ENCODE measurements at regions not wholly inside any gene's neighbourhood (a gene's known extent, or its start where the extent isn't known, plus 50 kb on each side); places are given as distances from the start of the nearest gene placed in this dataset.

GRCh38 chr4:58475097-58475496 lies 1364.9 kb upstream of the IGFBP7 start:
- Histone ChIP-seq H3K4me2 (ENCODE audit: low read length) (no peak overlapping the region), H3K36me3 (ENCODE audit: insufficient read depth, low read length) (no peaks in the 10 kb centered on the region), H2AFZ (ENCODE audit: low read depth, low read length) (no peak overlapping the region), H3K79me2 (replicated peaks; ENCODE audit: insufficient read depth, low read length) (no peaks in the 10 kb centered on the region), H3K9ac (ENCODE audit: low read length) (no peak overlapping the region), H3K4me3 (ENCODE audit: low read length) (no peak overlapping the region), H3K9me2 (ENCODE audit: insufficient read depth, low read length) (no peaks in the 10 kb centered on the region), H3K27ac (ENCODE audit: low read length) (no peak overlapping the region), H3K27me3 (ENCODE audit: insufficient read depth, low read depth, low read length) (no peaks in the 10 kb centered on the region), H3F3A (ENCODE audit: insufficient read depth, low read length, poor library complexity, severe bottlenecking) (no peaks in the 10 kb centered on the region), H3K9me3 (ENCODE audit: low read length) (no peaks in the 10 kb centered on the region), H4K20me1 (ENCODE audit: insufficient read depth) (no peaks in the 10 kb centered on the region)
- TF ChIP-seq REST (IDR thresholded peaks at IDR 0.05; ENCODE audit: borderline replicate concordance): no peak
- no peak for TF ChIP-seq MXI1 (conservative IDR thresholded peaks at IDR 0.05; ENCODE audit: poor library complexity, severe bottlenecking)
- no peak for TF ChIP-seq RAD21 (conservative IDR thresholded peaks at IDR 0.05)
- no peak for TF ChIP-seq EP300 (conservative IDR thresholded peaks at IDR 0.05; ENCODE audit: poor library complexity, severe bottlenecking)
- TF ChIP-seq TAF1 (IDR thresholded peaks at IDR 0.05; ENCODE audit: low read depth): no peak
- no peak for TF ChIP-seq CTCF (IDR thresholded peaks at IDR 0.05; ENCODE audit: poor library complexity, severe bottlenecking)
- no peak for TF ChIP-seq POLR2AphosphoS5 (IDR thresholded peaks at IDR 0.05)
- TF ChIP-seq SMC3 (conservative IDR thresholded peaks at IDR 0.05; ENCODE audit: poor library complexity): no peak
- no peak for TF ChIP-seq EZH2 (IDR thresholded peaks at IDR 0.05; ENCODE audit: borderline replicate concordance, insufficient read depth, low read length, poor library complexity, severe bottlenecking)

GRCh38 chr4:58465031-58465430 lies 1354.8 kb upstream of the IGFBP7 start:
- no peak overlapping the region for H3K4me2 ChIP-seq (ENCODE audit: low read length)
- H3K79me2 ChIP-seq (replicated peaks; ENCODE audit: insufficient read depth, low read length): no peaks in the 10 kb centered on the region
- H3K27me3 ChIP-seq (ENCODE audit: insufficient read depth, low read depth, low read length): no peaks in the 10 kb centered on the region
- no peaks in the 10 kb centered on the region for H4K20me1 ChIP-seq (ENCODE audit: insufficient read depth)
- no peaks in the 10 kb centered on the region for H3K9me2 ChIP-seq (ENCODE audit: insufficient read depth, low read length)
- no peak overlapping the region for H3K9ac ChIP-seq (ENCODE audit: low read length)
- no peak overlapping the region for H3K27ac ChIP-seq (ENCODE audit: low read length)
- TF ChIP-seq EZH2 (IDR thresholded peaks at IDR 0.05; ENCODE audit: borderline replicate concordance, insufficient read depth, low read length, poor library complexity, severe bottlenecking) (no peak), CTCF (IDR thresholded peaks at IDR 0.05; ENCODE audit: poor library complexity, severe bottlenecking) (no peak), POLR2AphosphoS5 (IDR thresholded peaks at IDR 0.05) (no peak), REST (IDR thresholded peaks at IDR 0.05; ENCODE audit: borderline replicate concordance) (no peak), EP300 (conservative IDR thresholded peaks at IDR 0.05; ENCODE audit: poor library complexity, severe bottlenecking) (no peak), RAD21 (conservative IDR thresholded peaks at IDR 0.05) (no peak), TAF1 (IDR thresholded peaks at IDR 0.05; ENCODE audit: low read depth) (no peak), SMC3 (conservative IDR thresholded peaks at IDR 0.05; ENCODE audit: poor library complexity) (no peak), MXI1 (conservative IDR thresholded peaks at IDR 0.05; ENCODE audit: poor library complexity, severe bottlenecking) (no peak)
- H3K9me3 ChIP-seq (ENCODE audit: low read length): no peaks in the 10 kb centered on the region
- H2AFZ ChIP-seq (ENCODE audit: low read depth, low read length): no peak overlapping the region
- H3F3A ChIP-seq (ENCODE audit: insufficient read depth, low read length, poor library complexity, severe bottlenecking): no peaks in the 10 kb centered on the region
- no peak overlapping the region for H3K4me3 ChIP-seq (ENCODE audit: low read length)
- H3K36me3 ChIP-seq (ENCODE audit: insufficient read depth, low read length): no peaks in the 10 kb centered on the region
